HepG2 (cell line): ENCODE measurements at regions not wholly inside any gene's neighbourhood (a gene's known extent, or its start where the extent isn't known, plus 50 kb on each side); places are given as distances from the start of the nearest gene placed in this dataset.

Source experiments
- ATAC-seq: fragments of 200-7000 bp; cut with Tn5 transposase; 3 replicates; pipeline ENCODE4 v1.9.1; 2020; ENCODE audit warnings: mild to moderate bottlenecking, moderate library complexity
- BruUV-seq: library from RNA; stranded (reverse); fragments of 400-500 nt; replicated peaks from 2 replicates; lab custom pipeline; 2021; lab: Mats Ljungman, UMichigan
- CTCF ChIA-PET: fragments of 300-600 bp; formaldehyde crosslinking; extraction: SDS; loops from one replicate; lab custom pipeline; 2021; ENCODE audit warnings: low total read pairs, inconsistent platforms, low intra/inter-chr PET ratio; lab: Yijun Ruan, JAX
- POLR2A ChIA-PET: fragments of 350-600 bp; sonication (Branson Sonifier 250); formaldehyde crosslinking; loops from one replicate; lab custom pipeline; 2020; ENCODE audit warnings: antibody characterized with exemption, inconsistent platforms; lab: Yijun Ruan, JAX
- DNase-seq: peaks from one replicate; pipeline ENCODE4 v3.0.0-alpha.2; 2015; ENCODE audit warnings: low spot score
- FAIRE-seq: peaks from 3 replicates; lab custom pipeline; 2011; peaks lifted over from hg19 to GRCh38; lab: Jason Lieb, UNC
- H2AFZ ChIP-seq: one replicate; pipeline ENCODE4 v1.6.1; 2011; ENCODE audit warnings: low read length, inconsistent platforms
- H3K27ac ChIP-seq: fragments of 300-600 bp; 3 replicates; pipeline ENCODE4 v1.8.0; 2011; ENCODE audit warnings: mixed run types, mild to moderate bottlenecking, mixed read lengths, low read length, inconsistent platforms; ENCODE audit not compliant: insufficient read depth; ENCODE audit errors: extremely low read length
- H3K27me3 ChIP-seq, 2 experiments: fragments of 200-600 bp in 1 of 2; 2 replicates in 1 of 2; 3 replicates in 1 of 2; pipeline versions ENCODE4 v1.6.0 to v1.8.0; 2011; ENCODE audit warnings: low read length in 2 of 2, mild to moderate bottlenecking in 2 of 2, moderate library complexity in 2 of 2, inconsistent platforms in 1 of 2; ENCODE audit not compliant: insufficient read depth in 2 of 2, control insufficient read depth in 1 of 2
- H3K36me3 ChIP-seq, 2 experiments: fragments of 200-600 bp in 1 of 2; replicated peaks in 1 of 2; 2 replicates in 1 of 2; 3 replicates in 1 of 2; pipeline versions ENCODE4 v1.5.1 to v1.8.0; 2011; ENCODE audit warnings: low read length in 2 of 2, inconsistent platforms in 1 of 2; ENCODE audit not compliant: insufficient read depth in 2 of 2, control insufficient read depth in 1 of 2
- H3K4me1 ChIP-seq: 2 replicates; pipeline ENCODE4 v1.5.1; 2012; ENCODE audit warnings: low read length, inconsistent platforms; ENCODE audit not compliant: insufficient read depth
- H3K4me2 ChIP-seq: 2 replicates; pipeline ENCODE4 v1.6.0; 2011; ENCODE audit warnings: low read depth, low read length, inconsistent platforms
- H3K4me3 ChIP-seq, 3 experiments: fragments of 200-600 bp in 1 of 3; sonication (generic), shearing (Covaris generic) in 1 of 3; replicated peaks in 1 of 3; 2 replicates each; pipeline ENCODE4 v1.5.1; 2011 to 2016; ENCODE audit warnings: low read length in 3 of 3, inconsistent platforms in 2 of 3, low read depth in 2 of 3, mild to moderate bottlenecking in 2 of 3, control low read depth in 1 of 3, mixed read lengths in 1 of 3; ENCODE audit not compliant: insufficient read depth in 1 of 3
- H3K79me2 ChIP-seq: one replicate; pipeline ENCODE4 v1.6.1; 2011; ENCODE audit warnings: low read length, inconsistent platforms; ENCODE audit not compliant: insufficient read depth
- H3K9ac ChIP-seq: 2 replicates; pipeline ENCODE4 v1.6.0; 2011; ENCODE audit warnings: mild to moderate bottlenecking, low read depth, low read length, inconsistent platforms; ENCODE audit not compliant: insufficient read depth
- H3K9me3 ChIP-seq: 2 replicates; pipeline ENCODE4 v1.5.1; 2012; ENCODE audit warnings: mild to moderate bottlenecking, low read length
- H4K20me1 ChIP-seq: 2 replicates; pipeline ENCODE4 v1.6.0; 2011; ENCODE audit warnings: inconsistent platforms, mild to moderate bottlenecking, low read length, moderate library complexity; ENCODE audit not compliant: insufficient read depth
- DDIT3 ChIP-seq: sonication (generic); formaldehyde crosslinking; IDR thresholded peaks from 2 replicates; pipeline ENCODE4 v1.4.0; 2020; ENCODE audit warnings: mild to moderate bottlenecking, missing genetic modification reagents
- E2F5 ChIP-seq: sonication (generic); formaldehyde crosslinking; conservative IDR thresholded peaks from 2 replicates; pipeline ENCODE4 v1.4.0; 2020; ENCODE audit warnings: missing genetic modification reagents
- FOXM1 ChIP-seq: sonication (generic); formaldehyde crosslinking; IDR thresholded peaks from 2 replicates; pipeline ENCODE4 v1.5.0; 2020; ENCODE audit warnings: missing genetic modification reagents
- HNF4A ChIP-seq: sonication (generic); formaldehyde crosslinking; IDR thresholded peaks from 2 replicates; pipeline ENCODE4 v1.4.0; 2020; ENCODE audit warnings: missing genetic modification reagents
- MYNN ChIP-seq: sonication (generic); formaldehyde crosslinking; IDR thresholded peaks from 2 replicates; pipeline ENCODE4 v1.4.0; 2020; ENCODE audit warnings: mild to moderate bottlenecking, low read depth, missing genetic modification reagents
- NFRKB ChIP-seq: fragments of 450-650 bp; IDR thresholded peaks from 2 replicates; pipeline ENCODE4 v1.6.1; 2017
- NFYC ChIP-seq: IDR thresholded peaks from 2 replicates; pipeline ENCODE4 v1.6.1; 2016; ENCODE audit warnings: missing genetic modification reagents, missing compliant biosample characterization
- POLR2AphosphoS5 ChIP-seq: IDR thresholded peaks from 2 replicates; pipeline ENCODE4 v1.6.1; 2012; ENCODE audit warnings: low read depth, low read length
- TBX3 ChIP-seq: fragments of 450-650 bp; IDR thresholded peaks from 2 replicates; pipeline ENCODE4 v1.6.1; 2017; ENCODE audit warnings: antibody characterized with exemption, mild to moderate bottlenecking, inconsistent platforms, borderline replicate concordance
- ZC3H4 ChIP-seq: sonication (generic); formaldehyde crosslinking; IDR thresholded peaks from 2 replicates; pipeline ENCODE4 v1.4.0; 2020; ENCODE audit warnings: missing genetic modification reagents, borderline replicate concordance
- ZNF101 ChIP-seq: sonication (generic); formaldehyde crosslinking; IDR thresholded peaks from 2 replicates; pipeline ENCODE4 v1.4.0; 2020; ENCODE audit warnings: mild to moderate bottlenecking, low read depth, missing genetic modification reagents, borderline replicate concordance
- ZNF589 ChIP-seq: sonication (generic); formaldehyde crosslinking; conservative IDR thresholded peaks from 2 replicates; pipeline ENCODE4 v1.8.0; 2022; ENCODE audit warnings: mild to moderate bottlenecking, moderate library complexity, missing genetic modification reagents
- WGBS: methylation state at CpG from one replicate; pipeline ENCODE4 v1.1.6; 2017; ENCODE audit warnings: low lambda C conversion rate; 5-methylcytosine and 5-hydroxymethylcytosine counted together
- in situ Hi-C: cut with HindIII; loops from 2 replicates; pipeline ENCODE4 v1.10.0; 2017; ENCODE audit warnings: low pct_unique_long_range_greater_than_20kb; ENCODE audit not compliant: extremely low pct_ligation_motif_present
- intact Hi-C: fragments of 100-400 bp; cut with micrococcal nuclease; formaldehyde crosslinking; loops from one replicate; pipeline ENCODE4 v1.10.0; 2022; ENCODE audit not compliant: unreplicated experiment
- TF ChIP-seq, protein P1 (sequence below): sonication (generic); formaldehyde crosslinking; IDR thresholded peaks from 2 replicates; pipeline ENCODE4 v1.8.0; 2022; ENCODE audit warnings: missing genetic modification reagents, mild to moderate bottlenecking, inconsistent platforms, borderline replicate concordance
- TF ChIP-seq, protein P2 (sequence below): sonication (generic); formaldehyde crosslinking; IDR thresholded peaks from 2 replicates; pipeline ENCODE4 v1.4.0; 2020; ENCODE audit warnings: missing genetic modification reagents, borderline replicate concordance
- TF ChIP-seq, protein P3 (sequence below): sonication (generic); formaldehyde crosslinking; IDR thresholded peaks from 2 replicates; pipeline ENCODE4 v1.4.0; 2020; ENCODE audit warnings: mild to moderate bottlenecking, missing genetic modification reagents
- TF ChIP-seq, protein P4 (sequence below), 2 experiments: sonication (generic) in 1 of 2; formaldehyde crosslinking in 1 of 2; IDR thresholded peaks; 2 replicates each; pipeline versions ENCODE4 v1.4.0 to v1.6.1; 2016 to 2020; ENCODE audit warnings: borderline replicate concordance in 1 of 2, low read depth in 1 of 2, mild to moderate bottlenecking in 1 of 2, missing genetic modification reagents in 1 of 2

DNA sequence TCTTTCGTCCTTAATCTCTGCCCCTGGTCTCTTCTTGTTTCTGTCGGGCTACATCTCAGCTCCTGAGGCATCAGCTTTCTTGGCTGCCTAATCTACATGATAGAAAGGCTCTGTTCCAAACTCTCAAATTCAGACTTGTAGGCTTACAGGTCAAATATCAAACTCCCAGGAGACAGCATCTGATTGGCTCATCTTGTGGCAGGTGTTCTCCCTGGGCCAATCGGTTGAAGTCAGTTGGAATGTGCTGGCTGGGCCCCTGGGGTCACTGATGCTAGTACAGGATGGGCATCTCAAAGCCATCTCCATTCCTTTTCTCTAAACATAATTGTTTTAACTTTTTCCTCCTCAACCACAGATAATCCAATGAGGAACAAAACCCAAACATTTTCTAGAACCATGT lies 198.7 kb downstream of the CNTN3 start:
- BruUV-seq, result no TSS peak
- no peak overlapping the region for H3K9ac ChIP-seq
- H3K4me3 ChIP-seq, result no peak overlapping the region
- POLR2A ChIA-PET, result no interaction called here
- H3K27me3 ChIP-seq, result no peaks in the 10 kb centered on the region
- intact Hi-C loops, result no loop called here
- WGBS, result 0% methylated on average over 2 of the region's 3 CpGs
- ATAC-seq, result no peak
- FAIRE-seq, result no peak
- H3K27ac ChIP-seq, result no peak overlapping the region
- no peak for DNase-seq
- no peaks in the 10 kb centered on the region for H3K79me2 ChIP-seq
- H3K36me3 ChIP-seq, result no peaks in the 10 kb centered on the region
- no peaks in the 10 kb centered on the region for H3K9me3 ChIP-seq
- no peak overlapping the region for H3K4me2 ChIP-seq
- in situ Hi-C loops, result no loop called here
- no peak overlapping the region for H2AFZ ChIP-seq
- H3K4me1 ChIP-seq, result no peaks in the 10 kb centered on the region
- H4K20me1 ChIP-seq, result no peaks in the 10 kb centered on the region
- CTCF ChIA-PET, result no interaction called here
- no peak for TF ChIP-seq ZNF101
- TF ChIP-seq POLR2AphosphoS5, result no peak
- TF ChIP-seq, protein P1, sequence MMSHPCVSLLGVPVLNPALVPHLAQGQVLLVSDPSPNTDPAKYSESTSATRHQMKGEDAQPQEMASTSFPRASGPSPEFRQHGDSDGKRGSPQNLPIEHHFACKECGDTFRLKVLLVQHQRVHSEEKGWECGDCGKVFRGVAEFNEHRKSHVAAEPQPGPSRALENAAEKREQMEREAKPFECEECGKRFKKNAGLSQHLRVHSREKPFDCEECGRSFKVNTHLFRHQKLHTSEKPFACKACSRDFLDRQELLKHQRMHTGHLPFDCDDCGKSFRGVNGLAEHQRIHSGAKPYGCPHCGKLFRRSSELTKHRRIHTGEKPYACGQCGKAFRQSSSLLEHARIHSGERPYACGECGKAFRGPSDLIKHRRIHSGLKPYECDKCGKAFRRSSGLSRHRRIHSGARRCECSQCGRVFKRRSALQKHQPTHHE (CRISPR knock-in tag), result no peak
- TF ChIP-seq ZNF589 (CRISPR knock-in tag), result no peak
- TF ChIP-seq NFRKB, result no peak
- TF ChIP-seq, protein P2, sequence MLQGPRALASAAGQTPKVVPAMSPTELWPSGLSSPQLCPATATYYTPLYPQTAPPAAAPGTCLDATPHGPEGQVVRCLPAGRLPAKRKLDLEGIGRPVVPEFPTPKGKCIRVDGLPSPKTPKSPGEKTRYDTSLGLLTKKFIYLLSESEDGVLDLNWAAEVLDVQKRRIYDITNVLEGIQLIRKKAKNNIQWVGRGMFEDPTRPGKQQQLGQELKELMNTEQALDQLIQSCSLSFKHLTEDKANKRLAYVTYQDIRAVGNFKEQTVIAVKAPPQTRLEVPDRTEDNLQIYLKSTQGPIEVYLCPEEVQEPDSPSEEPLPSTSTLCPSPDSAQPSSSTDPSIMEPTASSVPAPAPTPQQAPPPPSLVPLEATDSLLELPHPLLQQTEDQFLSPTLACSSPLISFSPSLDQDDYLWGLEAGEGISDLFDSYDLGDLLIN (CRISPR knock-in tag), result no peak
- TF ChIP-seq TBX3, result no peak
- no peak for TF ChIP-seq E2F5 (CRISPR knock-in tag)
- no peak for TF ChIP-seq NFYC (CRISPR knock-in tag)
- TF ChIP-seq MYNN (CRISPR knock-in tag), result no peak
- no peak for TF ChIP-seq DDIT3 (CRISPR knock-in tag)
- TF ChIP-seq, protein P3, sequence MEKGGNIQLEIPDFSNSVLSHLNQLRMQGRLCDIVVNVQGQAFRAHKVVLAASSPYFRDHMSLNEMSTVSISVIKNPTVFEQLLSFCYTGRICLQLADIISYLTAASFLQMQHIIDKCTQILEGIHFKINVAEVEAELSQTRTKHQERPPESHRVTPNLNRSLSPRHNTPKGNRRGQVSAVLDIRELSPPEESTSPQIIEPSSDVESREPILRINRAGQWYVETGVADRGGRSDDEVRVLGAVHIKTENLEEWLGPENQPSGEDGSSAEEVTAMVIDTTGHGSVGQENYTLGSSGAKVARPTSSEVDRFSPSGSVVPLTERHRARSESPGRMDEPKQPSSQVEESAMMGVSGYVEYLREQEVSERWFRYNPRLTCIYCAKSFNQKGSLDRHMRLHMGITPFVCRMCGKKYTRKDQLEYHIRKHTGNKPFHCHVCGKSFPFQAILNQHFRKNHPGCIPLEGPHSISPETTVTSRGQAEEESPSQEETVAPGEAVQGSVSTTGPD (CRISPR knock-in tag), result no peak
- no peak for TF ChIP-seq FOXM1
- TF ChIP-seq, protein P4, sequence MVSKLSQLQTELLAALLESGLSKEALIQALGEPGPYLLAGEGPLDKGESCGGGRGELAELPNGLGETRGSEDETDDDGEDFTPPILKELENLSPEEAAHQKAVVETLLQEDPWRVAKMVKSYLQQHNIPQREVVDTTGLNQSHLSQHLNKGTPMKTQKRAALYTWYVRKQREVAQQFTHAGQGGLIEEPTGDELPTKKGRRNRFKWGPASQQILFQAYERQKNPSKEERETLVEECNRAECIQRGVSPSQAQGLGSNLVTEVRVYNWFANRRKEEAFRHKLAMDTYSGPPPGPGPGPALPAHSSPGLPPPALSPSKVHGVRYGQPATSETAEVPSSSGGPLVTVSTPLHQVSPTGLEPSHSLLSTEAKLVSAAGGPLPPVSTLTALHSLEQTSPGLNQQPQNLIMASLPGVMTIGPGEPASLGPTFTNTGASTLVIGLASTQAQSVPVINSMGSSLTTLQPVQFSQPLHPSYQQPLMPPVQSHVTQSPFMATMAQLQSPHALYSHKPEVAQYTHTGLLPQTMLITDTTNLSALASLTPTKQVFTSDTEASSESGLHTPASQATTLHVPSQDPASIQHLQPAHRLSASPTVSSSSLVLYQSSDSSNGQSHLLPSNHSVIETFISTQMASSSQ (IDR thresholded peaks at IDR 0.05; ENCODE audit: low read depth), result no peak
- TF ChIP-seq, protein P4 (CRISPR knock-in tag; IDR thresholded peaks at IDR 0.05; ENCODE audit: borderline replicate concordance), result no peak
- TF ChIP-seq ZC3H4, result no peak
- no peak for TF ChIP-seq HNF4A
